NCI-H446 treated with DMSO at 0.1 percent for 48 hours (cell line): ENCODE measurements at regions not wholly inside any gene's neighbourhood (a gene's known extent, or its start where the extent isn't known, plus 50 kb on each side); places are given as distances from the start of the nearest gene placed in this dataset.
"Not testable (repeated sequence)": the region's sequence is repeated elsewhere in the genome, so short reads cannot be mapped to it uniquely, and the experiment has no call there.

Source experiments
- DNase-seq: peaks from one replicate; lab custom pipeline; 2025; lab: John Stamatoyannopoulos, UW

- no peak for DNase-seq
Measured at GRCh38 chr11:130979386-130979972, 63.2 kb upstream of the SNX19 start.

GRCh38 chr11:130980071-130980862, 64.0 kb upstream of the SNX19 start:
- DNase-seq, result no peak

GRCh38 chr11:130984241-130984640, 68.0 kb upstream of the SNX19 start:
- DNase-seq, result not testable (repeated sequence)

- no peak for DNase-seq
Measured at GRCh38 chr11:130992788-130993187, 76.5 kb upstream of the SNX19 start.

GRCh38 chr11:130994043-130994442, 77.8 kb upstream of the SNX19 start:
- DNase-seq, result no peak

- DNase-seq, result no peak
Measured at GRCh38 chr11:130995266-130995665, 79.0 kb upstream of the SNX19 start.

- no peak for DNase-seq
Measured at GRCh38 chr11:130997278-130997677, 81.0 kb upstream of the SNX19 start.

- no peak for DNase-seq
Measured at GRCh38 chr11:130999086-130999485, 82.8 kb upstream of the SNX19 start.

GRCh38 chr11:130999992-131000770, 83.9 kb upstream of the SNX19 start:
- DNase-seq, result no peak

- no peak for DNase-seq
Measured at GRCh38 chr11:131002145-131002544, 85.9 kb upstream of the SNX19 start.

GRCh38 chr11:131005829-131006228, 89.5 kb upstream of the SNX19 start:
- no peak for DNase-seq

GRCh38 chr11:131025020-131025419, 108.7 kb upstream of the SNX19 start:
- no peak for DNase-seq

- no peak for DNase-seq
Measured at GRCh38 chr11:131025421-131026125, 109.3 kb upstream of the SNX19 start.

GRCh38 chr11:131027491-131027890, 111.2 kb upstream of the SNX19 start:
- DNase-seq, result no peak

GRCh38 chr11:131033151-131033651, 116.9 kb upstream of the SNX19 start:
- DNase-seq, result no peak

GRCh38 chr11:131036514-131036913, 120.2 kb upstream of the SNX19 start:
- no peak for DNase-seq

- DNase-seq, result no peak
Measured at GRCh38 chr11:131037873-131038272, 121.6 kb upstream of the SNX19 start.

GRCh38 chr11:131038597-131038996, 122.3 kb upstream of the SNX19 start:
- no peak for DNase-seq

GRCh38 chr11:131041331-131042040, 125.2 kb upstream of the SNX19 start:
- no peak for DNase-seq

GRCh38 chr11:131042041-131042390, 125.7 kb upstream of the SNX19 start:
- DNase-seq, result no peak

GRCh38 chr11:131043251-131043650, 127.0 kb upstream of the SNX19 start:
- DNase-seq, result no peak

- DNase-seq, result no peak
Measured at GRCh38 chr11:131044851-131045250, 128.6 kb upstream of the SNX19 start.
